GM03348 (cell line): ENCODE measurements at regions not wholly inside any gene's neighbourhood (a gene's known extent, or its start where the extent isn't known, plus 50 kb on each side); places are given as distances from the start of the nearest gene placed in this dataset.

Experiments
- DNase-seq: peaks from one replicate; pipeline ENCODE4 v3.0.0; 2012; ENCODE audit warnings: low spot score

DNA sequence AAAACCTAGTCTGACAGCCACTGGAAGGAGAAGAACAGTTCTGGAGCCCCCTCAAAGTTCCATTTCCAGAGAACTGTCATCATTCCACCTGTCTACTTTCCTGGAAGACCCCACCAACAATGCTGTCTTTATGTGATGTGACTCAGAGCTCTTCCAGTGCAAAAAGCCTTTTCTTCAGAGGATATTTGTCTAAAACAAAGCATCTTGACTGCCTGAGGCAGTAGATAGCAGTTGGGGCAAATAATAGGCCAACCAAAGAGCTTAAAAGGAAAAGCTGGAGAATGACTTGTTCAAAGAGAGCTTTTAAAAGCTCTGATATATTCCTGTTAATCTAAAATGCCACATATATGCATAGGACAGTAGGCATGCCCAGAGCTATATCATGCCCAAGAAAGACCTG, 62.6 kb downstream of the MIS18A start:
- no peak for DNase-seq

GRCh38 chr21:32215306-32215685, 63.6 kb downstream of the MIS18A start:
- DNase-seq, result no peak

GRCh38 chr21:32214654-32215305, 64.1 kb downstream of the MIS18A start:
- DNase-seq, result no peak

DNA sequence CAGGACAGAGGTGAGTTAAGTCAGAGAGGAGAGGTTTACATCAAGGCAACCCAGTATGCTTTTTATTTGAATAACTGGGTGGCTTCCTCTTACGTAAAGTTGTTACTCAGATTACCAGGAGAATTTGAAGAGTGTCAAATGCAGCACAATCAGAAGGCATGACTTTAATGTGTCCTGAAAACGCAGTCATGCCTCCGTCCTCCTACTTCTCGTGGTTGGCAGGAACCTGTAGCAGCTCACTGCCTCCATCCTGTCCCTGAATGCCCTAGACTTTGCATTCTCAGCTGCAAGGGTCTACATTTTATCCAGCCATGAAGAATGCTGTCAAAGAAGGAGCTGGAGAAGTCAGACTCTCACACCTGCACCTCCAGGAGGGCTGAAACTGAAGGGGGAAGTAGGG, 66.7 kb downstream of the MIS18A start:
- DNase-seq, result no peak

DNA sequence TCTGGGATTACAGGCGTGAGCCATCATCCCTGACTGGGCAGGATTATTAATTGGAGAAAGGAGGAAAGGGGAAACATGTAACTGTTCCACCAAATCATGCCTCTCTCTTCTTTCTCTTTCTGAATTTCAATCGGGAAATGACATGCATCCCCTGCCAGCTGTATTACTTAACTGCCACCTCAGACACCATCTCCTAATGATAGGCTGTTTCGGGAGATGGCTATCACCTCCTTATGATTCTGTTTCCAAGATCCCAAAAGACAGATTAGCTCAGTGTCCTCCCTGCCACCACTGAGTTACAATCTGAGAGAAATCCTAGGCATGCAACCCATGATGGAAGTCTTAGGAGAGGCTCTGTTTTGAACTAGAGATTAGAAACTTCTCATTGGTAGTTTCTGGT, 67.5 kb downstream of the MIS18A start:
- no peak for DNase-seq

- DNase-seq, result no peak
These were observed 69.3 kb downstream of the MIS18A start for GRCh38 chr21:32209580-32209979.

DNA sequence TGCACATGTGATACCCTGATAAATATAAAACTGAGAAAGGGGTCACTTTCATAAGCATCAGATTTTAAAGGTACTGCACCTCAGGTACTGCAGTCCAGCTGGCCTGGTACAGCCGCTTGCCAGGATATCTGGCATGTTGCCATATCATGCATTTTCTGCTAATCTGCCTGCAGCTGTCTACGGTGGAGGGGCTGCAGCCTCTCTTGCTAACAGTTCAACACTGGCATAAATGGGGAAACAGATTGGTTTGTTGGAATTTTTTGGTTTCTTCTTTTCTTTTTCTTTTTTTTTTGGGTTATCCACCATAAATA, 71.5 kb downstream of the MIS18A start:
- DNase-seq, result no peak

- DNase-seq, result no peak
These were observed 72.0 kb downstream of the MIS18A start for GRCh38 chr21:32206631-32207405.

DNA sequence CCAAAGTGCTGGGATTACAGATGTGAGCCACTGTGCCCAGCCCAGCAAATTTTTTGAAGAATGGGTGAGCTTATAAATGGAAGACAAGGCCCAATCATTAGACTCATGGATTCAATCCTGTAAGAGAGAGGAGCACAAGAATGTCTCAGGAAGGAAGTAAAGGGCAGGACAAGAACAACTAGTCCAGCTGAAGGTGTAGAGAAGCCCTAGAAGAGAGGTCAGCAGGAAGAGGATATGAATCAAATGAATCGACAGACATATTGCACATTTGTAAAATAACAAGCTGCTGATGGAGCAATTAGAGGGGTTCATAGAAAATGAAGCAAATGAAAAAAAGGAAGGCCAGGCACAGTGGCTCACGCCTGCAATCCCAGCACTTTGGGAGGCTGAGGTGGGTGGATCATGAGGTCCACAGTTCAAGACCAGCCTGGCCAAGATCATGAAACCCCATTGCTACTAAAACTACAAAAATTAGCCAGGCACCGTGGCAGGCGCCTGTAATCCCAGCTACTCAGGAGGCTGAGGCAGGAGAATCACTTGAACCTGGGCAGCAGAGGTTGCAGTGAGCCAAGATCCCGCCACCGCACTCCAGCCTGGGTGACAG, 74.9 kb downstream of the MIS18A start:
- no peak for DNase-seq

- no peak for DNase-seq
These were observed 78.8 kb downstream of the MIS18A start for GRCh38 chr21:32200029-32200428.

GRCh38 chr21:32198384-32198783, 80.5 kb downstream of the MIS18A start:
- DNase-seq, result no peak

DNA sequence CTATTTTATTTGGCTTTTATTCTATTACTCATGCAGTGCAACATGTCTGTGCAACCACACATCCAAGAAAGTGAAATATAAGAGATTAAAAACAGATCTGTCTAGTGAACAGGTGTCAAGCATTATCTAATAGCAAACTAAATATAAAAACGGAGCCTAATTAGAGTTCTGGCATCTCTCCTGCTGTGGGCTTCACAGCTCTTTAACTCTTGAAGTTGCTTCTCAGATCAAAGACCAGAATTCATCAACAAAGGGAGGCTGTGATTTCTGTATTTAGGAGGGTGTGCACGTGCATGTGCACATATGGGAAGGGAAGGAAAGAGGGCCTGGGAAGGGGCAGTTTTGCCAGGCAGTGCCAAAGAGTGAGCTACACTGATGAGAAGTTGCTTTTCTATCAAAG, 81.0 kb downstream of the MIS18A start:
- DNase-seq, result no peak

- DNase-seq, result no peak
These were observed 82.8 kb downstream of the MIS18A start for GRCh38 chr21:32196001-32196400.

- no peak for DNase-seq
These were observed 85.8 kb downstream of the MIS18A start for GRCh38 chr21:32193098-32193465.

GRCh38 chr21:32192291-32193097, 86.4 kb downstream of the MIS18A start:
- DNase-seq, result no peak

DNA sequence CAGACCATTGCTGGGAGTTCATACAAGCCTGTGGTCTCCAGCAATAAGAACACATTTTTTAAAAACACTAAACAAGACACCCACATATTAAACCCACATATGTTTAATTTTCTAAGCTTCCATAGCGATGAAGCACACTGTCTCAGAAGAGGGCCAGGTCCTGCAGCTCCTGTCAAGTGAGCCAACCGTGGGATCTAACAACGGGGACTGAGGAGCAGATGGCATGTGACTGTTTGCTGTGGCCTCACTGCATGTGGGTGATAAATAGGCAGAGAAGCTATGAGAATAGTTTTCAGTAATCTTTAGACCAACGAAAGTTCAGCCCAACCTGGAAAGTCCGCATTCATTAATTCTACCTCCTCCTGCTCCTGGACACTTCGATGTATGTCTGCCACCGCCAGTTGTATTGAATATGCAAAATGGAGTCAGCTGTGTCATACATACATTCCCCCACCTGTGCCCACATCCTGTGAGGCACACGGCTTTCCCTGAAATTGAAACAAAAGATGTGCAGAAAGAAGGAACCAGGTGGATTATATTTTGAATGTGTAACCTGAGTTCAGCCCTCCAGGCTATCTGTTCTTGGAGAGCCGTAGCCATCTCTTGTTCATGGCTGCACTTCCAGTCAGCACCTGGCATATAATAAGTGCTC, 88.2 kb downstream of the MIS18A start:
- no peak for DNase-seq

- DNase-seq, result no peak
These were observed 89.0 kb downstream of the MIS18A start for GRCh38 chr21:32189688-32190483.

GRCh38 chr21:32186804-32187203, 92.0 kb downstream of the MIS18A start:
- no peak for DNase-seq

DNA sequence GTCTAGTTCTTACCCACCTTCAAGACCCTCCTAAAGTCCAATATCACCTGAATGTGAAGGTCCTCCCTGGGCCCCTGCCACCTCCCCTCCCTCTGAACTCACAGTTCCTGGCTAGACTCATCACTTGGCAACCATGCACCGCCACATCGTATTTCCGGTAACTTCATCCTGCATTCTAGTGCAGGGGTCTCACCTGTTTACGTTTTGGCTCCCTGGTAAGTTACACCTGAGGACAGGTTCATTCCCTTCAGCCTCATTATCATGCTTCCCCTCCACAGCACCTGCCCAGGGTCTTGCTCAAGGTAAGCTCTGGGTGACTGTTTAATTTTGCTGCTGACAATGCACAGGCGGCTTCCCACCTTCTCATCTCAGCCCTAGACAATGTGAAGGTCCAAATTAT, 93.1 kb downstream of the MIS18A start:
- no peak for DNase-seq

DNA sequence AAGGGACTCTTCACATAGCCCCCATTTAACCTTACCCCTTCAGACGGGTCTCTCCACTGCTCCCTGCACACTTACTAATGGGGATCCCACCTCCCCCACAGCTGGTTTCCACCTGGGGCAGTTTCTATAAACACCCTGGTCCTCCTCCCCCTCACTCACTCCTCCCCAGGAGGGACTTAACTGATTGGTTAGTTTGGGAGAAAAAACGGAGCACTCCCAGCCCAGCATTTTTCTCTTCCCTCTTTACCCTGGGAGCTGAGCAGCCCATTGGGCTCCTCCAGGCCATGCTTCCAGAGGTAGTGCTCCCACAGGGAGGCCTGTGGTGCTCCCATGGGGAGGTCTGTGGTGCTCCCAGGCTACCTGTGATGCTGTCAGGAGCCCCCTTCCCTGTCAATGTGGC, 93.7 kb downstream of the MIS18A start:
- no peak for DNase-seq

- peak; percentile 2 for DNase-seq
These were observed 94.4 kb downstream of the MIS18A start for GRCh38 chr21:32184485-32184884.

- DNase-seq, result no peak
These were observed 94.8 kb downstream of the MIS18A start for GRCh38 chr21:32184065-32184464.
